ENCODE measurements at regions not wholly inside any gene's neighbourhood (a gene's known extent, or its start where the extent isn't known, plus 50 kb on each side); places are given as distances from the start of the nearest gene placed in this dataset.

DNA sequence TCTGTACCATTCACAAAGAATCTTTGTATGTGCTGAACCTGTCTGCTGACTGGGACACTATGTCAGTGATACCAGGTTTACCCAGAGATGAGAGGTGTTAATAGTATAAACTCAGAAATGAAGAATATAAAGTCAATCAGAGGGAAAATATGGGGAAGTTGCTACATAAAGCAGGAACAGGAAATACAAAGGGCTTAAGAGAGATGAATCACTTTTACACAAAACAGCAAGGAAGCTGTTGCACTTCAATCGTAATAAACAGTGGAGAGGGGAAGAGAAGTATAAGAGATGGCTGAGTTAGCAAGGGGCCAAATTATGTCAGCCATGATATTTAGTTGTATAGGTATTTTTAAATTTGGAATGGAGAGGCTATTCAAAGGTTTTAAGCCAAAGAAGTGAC is 890.2 kb upstream of the NCAM2 start:
- POLR2A ChIA-PET: no interaction called here
- Mint-ChIP-seq H3K36me3 (no peaks in the 10 kb centered on the region), H3K9me3 (peaks cover 2 to 33% (median 12%) of the 10 kb centered on the region in 5 donors), H3K27me3 (no peaks in the 10 kb centered on the region), H3K4me3 (no peak overlapping the region), H3K27ac (no peak overlapping the region), H3K4me1 (no peaks in the 10 kb centered on the region)
- no peaks in the 10 kb centered on the region for H3K27me3 ChIP-seq (ENCODE audit: insufficient read depth, low read length, poor library complexity, severe bottlenecking)
- no peaks in the 10 kb centered on the region for H3K9me3 ChIP-seq (ENCODE audit: low read length)
- H3K4me3 ChIP-seq (ENCODE audit: low read length): no peak overlapping the region
- DNase-seq: no peak
- H3K36me3 ChIP-seq (ENCODE audit: insufficient read depth, low read length): no peaks in the 10 kb centered on the region
- no peak overlapping the region for H3K27ac ChIP-seq (ENCODE audit: low read depth, low read length)
- H3K4me1 ChIP-seq (ENCODE audit: insufficient read depth, low read length): no peaks in the 10 kb centered on the region
- CTCF ChIA-PET: interaction anchor here (0.9 kb wide), 1 partner anchor 9 kb away, joined by 3 read pairs; no protein-coding TSS in a partner anchor

DNA sequence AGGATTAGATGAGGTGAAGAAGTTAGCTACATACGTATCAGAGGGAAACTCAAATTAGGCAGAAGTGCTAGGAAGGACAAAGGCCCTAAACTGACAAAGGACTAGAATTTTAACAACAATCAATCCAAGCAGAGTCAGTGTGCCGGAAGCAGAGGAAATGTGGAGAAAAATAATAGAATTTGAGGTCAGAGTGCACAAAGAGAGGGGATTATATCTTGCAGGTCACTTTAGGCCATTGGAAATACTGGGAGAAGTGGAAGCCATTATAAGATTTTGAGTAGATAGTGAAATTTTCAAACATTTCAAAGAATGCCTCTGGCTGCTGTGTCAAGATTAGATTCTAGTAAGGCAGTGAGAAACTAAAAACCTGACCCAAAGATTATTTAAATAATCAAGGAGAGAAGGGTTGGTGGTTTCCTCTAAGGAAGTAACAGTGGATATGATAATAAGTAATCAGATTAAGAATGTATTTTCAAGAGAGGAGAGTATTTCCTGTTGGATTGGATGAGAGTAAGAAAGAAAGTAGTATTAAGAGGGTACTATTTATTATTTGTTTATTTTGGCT is 889.2 kb upstream of the NCAM2 start:
- H3K27me3 ChIP-seq (ENCODE audit: insufficient read depth, low read length, poor library complexity, severe bottlenecking): no peaks in the 10 kb centered on the region
- no peaks in the 10 kb centered on the region for H3K9me3 ChIP-seq (ENCODE audit: low read length)
- DNase-seq: no peak
- no peak overlapping the region for H3K4me3 Mint-ChIP-seq
- ChIA-PET POLR2A (no interaction called here), CTCF (interaction anchor here (0.9 kb wide), 1 partner anchor 10 kb away, joined by 3 read pairs; no protein-coding TSS in a partner anchor)
- no peak overlapping the region for H3K27ac Mint-ChIP-seq
- no peaks in the 10 kb centered on the region for H3K4me1 Mint-ChIP-seq
- no peaks in the 10 kb centered on the region for H3K4me1 ChIP-seq (ENCODE audit: insufficient read depth, low read length)
- H3K9me3 Mint-ChIP-seq: peaks cover 2 to 30% (median 11%) of the 10 kb centered on the region in 5 donors
- H3K27me3 Mint-ChIP-seq: no peaks in the 10 kb centered on the region
- no peak overlapping the region for H3K27ac ChIP-seq (ENCODE audit: low read depth, low read length)
- no peaks in the 10 kb centered on the region for H3K36me3 Mint-ChIP-seq
- no peak overlapping the region for H3K4me3 ChIP-seq (ENCODE audit: low read length)
- H3K36me3 ChIP-seq (ENCODE audit: insufficient read depth, low read length): no peaks in the 10 kb centered on the region

DNA sequence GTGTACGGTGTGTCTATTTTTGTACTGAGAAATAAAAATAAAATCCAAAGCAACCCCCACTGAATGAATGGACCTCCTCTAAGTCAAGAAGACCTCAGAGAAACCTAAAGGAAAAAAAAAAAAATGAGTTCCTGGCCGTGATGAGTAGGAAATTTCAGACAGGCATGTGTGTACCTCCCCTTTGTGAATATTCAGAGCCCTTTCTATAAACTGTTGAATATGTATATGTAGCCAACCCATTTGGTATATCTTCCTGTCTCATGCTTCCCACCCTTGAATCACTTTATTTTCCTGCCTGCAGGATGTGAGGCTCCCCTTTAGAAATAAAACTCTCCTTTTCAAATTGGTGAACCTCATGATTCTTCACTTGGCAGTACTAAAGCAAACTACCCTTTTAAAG is 887.8 kb upstream of the NCAM2 start:
- no peak for DNase-seq
- no peak overlapping the region for H3K4me3 ChIP-seq (ENCODE audit: low read length)
- ChIA-PET POLR2A (no interaction called here), CTCF (no interaction called here)
- Mint-ChIP-seq H3K4me3 (no peak overlapping the region), H3K36me3 (no peaks in the 10 kb centered on the region), H3K27ac (no peak overlapping the region), H3K9me3 (peaks cover 2 to 34% (median 15%) of the 10 kb centered on the region in 5 donors), H3K4me1 (no peaks in the 10 kb centered on the region), H3K27me3 (no peaks in the 10 kb centered on the region)
- no peaks in the 10 kb centered on the region for H3K9me3 ChIP-seq (ENCODE audit: low read length)
- no peaks in the 10 kb centered on the region for H3K4me1 ChIP-seq (ENCODE audit: insufficient read depth, low read length)
- no peak overlapping the region for H3K27ac ChIP-seq (ENCODE audit: low read depth, low read length)
- H3K36me3 ChIP-seq (ENCODE audit: insufficient read depth, low read length): no peaks in the 10 kb centered on the region
- no peaks in the 10 kb centered on the region for H3K27me3 ChIP-seq (ENCODE audit: insufficient read depth, low read length, poor library complexity, severe bottlenecking)

DNA sequence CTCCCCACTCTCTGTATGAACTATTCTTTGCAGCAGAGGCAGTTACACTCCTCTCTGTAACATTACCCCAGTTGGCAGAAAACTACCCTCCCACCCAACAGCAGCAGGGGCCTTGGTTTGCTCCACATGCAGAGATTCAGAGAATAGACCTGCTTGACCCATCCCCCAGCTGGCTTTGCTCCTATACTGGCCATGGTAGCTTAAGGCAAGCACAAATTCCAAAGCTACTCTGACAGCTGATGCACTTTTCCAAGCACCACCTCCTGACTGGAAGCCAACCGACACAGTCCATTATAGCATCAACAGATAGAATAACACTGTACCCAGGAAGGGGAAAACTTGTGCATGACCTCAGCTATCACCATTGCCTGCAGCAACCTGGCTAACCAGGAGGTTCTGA is 846.5 kb upstream of the NCAM2 start:
- no peaks in the 10 kb centered on the region for H3K27me3 Mint-ChIP-seq
- H3K9me3 Mint-ChIP-seq: peaks cover 8 to 38% (median 13%) of the 10 kb centered on the region in 5 donors
- H3K4me3 Mint-ChIP-seq: no peak overlapping the region
- no peak overlapping the region for H3K27ac ChIP-seq (ENCODE audit: low read depth, low read length)
- no peaks in the 10 kb centered on the region for H3K4me1 Mint-ChIP-seq
- H3K27me3 ChIP-seq (ENCODE audit: insufficient read depth, low read length, poor library complexity, severe bottlenecking): no peaks in the 10 kb centered on the region
- ChIA-PET POLR2A (no interaction called here), CTCF (no interaction called here)
- H3K27ac Mint-ChIP-seq: no peak overlapping the region
- H3K36me3 ChIP-seq (ENCODE audit: insufficient read depth, low read length): no peaks in the 10 kb centered on the region
- no peak overlapping the region for H3K4me3 ChIP-seq (ENCODE audit: low read length)
- H3K4me1 ChIP-seq (ENCODE audit: insufficient read depth, low read length): no peaks in the 10 kb centered on the region
- DNase-seq: no peak
- no peaks in the 10 kb centered on the region for H3K9me3 ChIP-seq (ENCODE audit: low read length)
- H3K36me3 Mint-ChIP-seq: no peaks in the 10 kb centered on the region

DNA sequence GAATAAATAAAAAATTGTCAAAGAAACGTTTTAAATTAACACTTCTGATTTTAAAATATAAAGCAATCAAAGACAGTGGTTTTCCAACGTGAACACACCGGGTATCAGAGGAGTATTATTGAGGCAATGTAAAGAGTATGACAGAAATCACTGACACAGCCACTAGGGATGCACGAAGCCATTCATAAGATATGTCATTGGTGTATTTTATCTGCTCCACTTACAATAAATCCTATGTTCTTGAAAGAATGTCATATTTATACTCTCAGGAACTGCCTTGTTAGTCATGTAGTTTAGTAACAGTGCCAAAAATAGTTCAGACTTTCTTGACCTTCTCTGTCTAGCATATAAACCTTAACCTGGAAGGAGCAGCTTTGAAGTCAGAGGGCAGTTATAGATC is 835.0 kb upstream of the NCAM2 start:
- Histone ChIP-seq H3K9me3 (ENCODE audit: low read length) (no peaks in the 10 kb centered on the region), H3K4me3 (ENCODE audit: low read length) (no peak overlapping the region), H3K27ac (ENCODE audit: low read depth, low read length) (no peak overlapping the region), H3K4me1 (ENCODE audit: insufficient read depth, low read length) (no peaks in the 10 kb centered on the region), H3K27me3 (ENCODE audit: insufficient read depth, low read length, poor library complexity, severe bottlenecking) (no peaks in the 10 kb centered on the region), H3K36me3 (ENCODE audit: insufficient read depth, low read length) (no peaks in the 10 kb centered on the region)
- Mint-ChIP-seq H3K36me3 (no peaks in the 10 kb centered on the region), H3K4me1 (no peaks in the 10 kb centered on the region), H3K9me3 (peaks cover 3 to 35% (median 11%) of the 10 kb centered on the region in 5 donors), H3K27me3 (no peaks in the 10 kb centered on the region), H3K4me3 (no peak overlapping the region), H3K27ac (no peak overlapping the region)
- ChIA-PET POLR2A (no interaction called here), CTCF (no interaction called here)
- DNase-seq: no peak

DNA sequence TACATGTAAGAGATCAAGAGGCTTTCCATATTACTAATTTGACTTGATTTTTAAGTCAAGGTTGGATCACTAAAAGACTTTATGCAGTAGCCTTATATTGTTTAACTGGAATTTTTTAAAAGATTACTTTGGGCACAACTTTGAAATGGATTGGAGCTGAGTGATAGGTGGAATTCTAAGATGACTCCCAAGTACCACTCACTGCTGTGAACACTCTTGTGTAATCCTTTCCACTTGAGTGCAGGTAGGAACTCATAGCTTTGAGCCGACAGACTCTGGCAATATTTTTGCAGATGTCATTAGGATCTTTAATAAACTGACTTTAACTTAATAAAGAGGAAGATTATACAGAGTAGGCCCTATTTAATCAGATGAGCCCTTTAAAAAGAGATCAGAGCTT is 831.1 kb upstream of the NCAM2 start:
- POLR2A ChIA-PET: no interaction called here
- DNase-seq: no peak
- H3K27me3 ChIP-seq (ENCODE audit: insufficient read depth, low read length, poor library complexity, severe bottlenecking): no peaks in the 10 kb centered on the region

DNA sequence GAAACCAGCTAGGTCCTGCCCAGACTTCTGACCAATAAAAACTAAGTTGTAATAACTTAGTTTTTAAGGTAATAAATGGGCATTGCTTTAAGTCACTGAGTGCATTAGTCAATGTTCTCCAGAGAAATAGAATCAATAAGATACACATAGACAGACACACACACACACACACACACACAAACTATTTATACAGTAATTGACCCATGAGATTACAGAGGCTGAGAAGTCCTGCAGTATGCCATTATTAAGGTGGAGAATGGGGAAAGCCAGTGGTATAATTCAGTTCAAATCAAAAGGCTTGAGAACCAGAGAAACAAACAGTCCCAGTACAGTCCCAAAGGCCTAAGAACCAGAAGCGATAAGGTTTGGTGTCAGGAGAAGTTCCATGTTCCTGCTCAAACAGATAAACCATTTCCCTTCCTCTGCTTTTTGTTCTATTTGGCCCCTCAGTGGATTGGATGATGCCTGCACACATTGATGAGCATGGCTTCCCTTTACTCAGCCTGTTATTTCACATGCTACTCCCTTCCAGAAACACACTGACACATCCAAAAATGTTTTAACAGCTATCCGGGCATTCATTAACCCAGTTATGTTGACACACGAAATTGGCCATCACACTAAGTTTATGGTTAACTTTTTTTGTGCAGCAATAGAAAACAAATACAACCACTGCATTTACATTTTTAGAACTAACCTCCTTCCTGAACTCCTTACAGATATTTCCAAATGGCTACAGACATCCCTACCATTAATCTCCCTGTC is 828.2 kb upstream of the NCAM2 start:
- Mint-ChIP-seq H3K4me3 (no peak overlapping the region), H3K27ac (no peak overlapping the region), H3K36me3 (no peaks in the 10 kb centered on the region), H3K4me1 (no peaks in the 10 kb centered on the region), H3K9me3 (peaks cover 3 to 48% (median 9%) of the 10 kb centered on the region in 5 donors), H3K27me3 (no peaks in the 10 kb centered on the region)
- ChIA-PET POLR2A (no interaction called here), CTCF (no interaction called here)
- no peaks in the 10 kb centered on the region for H3K4me1 ChIP-seq (ENCODE audit: insufficient read depth, low read length)
- no peaks in the 10 kb centered on the region for H3K36me3 ChIP-seq (ENCODE audit: insufficient read depth, low read length)
- no peak overlapping the region for H3K4me3 ChIP-seq (ENCODE audit: low read length)
- no peak overlapping the region for H3K27ac ChIP-seq (ENCODE audit: low read depth, low read length)
- H3K27me3 ChIP-seq (ENCODE audit: insufficient read depth, low read length, poor library complexity, severe bottlenecking): no peaks in the 10 kb centered on the region
- DNase-seq: no peak
- no peaks in the 10 kb centered on the region for H3K9me3 ChIP-seq (ENCODE audit: low read length)

More for the DNA sequence above, 831.1 kb upstream of the NCAM2 start:
- Mint-ChIP-seq H3K4me3 (no peak overlapping the region), H3K9me3 (peaks cover 1 to 39% (median 4%) of the 10 kb centered on the region in 5 donors), H3K4me1 (no peaks in the 10 kb centered on the region), H3K27me3 (no peaks in the 10 kb centered on the region), H3K36me3 (no peaks in the 10 kb centered on the region), H3K27ac (no peak overlapping the region)
- no peak overlapping the region for H3K4me3 ChIP-seq (ENCODE audit: low read length)
- no peaks in the 10 kb centered on the region for H3K9me3 ChIP-seq (ENCODE audit: low read length)
- no peak overlapping the region for H3K27ac ChIP-seq (ENCODE audit: low read depth, low read length)
- H3K4me1 ChIP-seq (ENCODE audit: insufficient read depth, low read length): no peaks in the 10 kb centered on the region
- H3K36me3 ChIP-seq (ENCODE audit: insufficient read depth, low read length): no peaks in the 10 kb centered on the region
- CTCF ChIA-PET: no interaction called here

DNA sequence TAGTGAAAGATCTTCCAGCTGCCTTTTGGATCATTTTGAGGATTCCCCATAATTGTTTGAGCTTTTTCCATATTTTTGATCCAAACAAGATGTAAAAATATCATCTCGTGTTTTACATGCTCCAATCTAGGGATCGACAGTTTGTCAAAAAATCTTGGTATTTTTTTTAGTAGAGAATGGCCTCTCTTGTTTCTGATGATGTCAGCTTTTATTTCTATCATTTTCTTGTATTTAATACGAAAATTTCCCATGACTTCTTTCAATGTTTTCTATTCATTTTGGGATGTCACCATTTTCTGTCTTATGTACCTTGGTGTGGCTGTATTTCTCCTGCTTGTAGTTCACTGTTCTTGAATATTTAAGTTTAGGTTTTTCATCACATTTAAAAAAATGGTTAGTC is 812.0 kb upstream of the NCAM2 start:
- Mint-ChIP-seq H3K4me1 (no peaks in the 10 kb centered on the region), H3K27ac (no peak overlapping the region), H3K4me3 (no peak overlapping the region), H3K27me3 (no peaks in the 10 kb centered on the region), H3K9me3 (peaks cover 6 to 31% (median 11%) of the 10 kb centered on the region in 5 donors), H3K36me3 (no peaks in the 10 kb centered on the region)
- no peaks in the 10 kb centered on the region for H3K4me1 ChIP-seq (ENCODE audit: insufficient read depth, low read length)
- CTCF ChIA-PET: no interaction called here
- no peak overlapping the region for H3K27ac ChIP-seq (ENCODE audit: low read depth, low read length)
- no peaks in the 10 kb centered on the region for H3K9me3 ChIP-seq (ENCODE audit: low read length)
- no peaks in the 10 kb centered on the region for H3K27me3 ChIP-seq (ENCODE audit: insufficient read depth, low read length, poor library complexity, severe bottlenecking)
- POLR2A ChIA-PET: no interaction called here
- no peaks in the 10 kb centered on the region for H3K36me3 ChIP-seq (ENCODE audit: insufficient read depth, low read length)
- H3K4me3 ChIP-seq (ENCODE audit: low read length): no peak overlapping the region
- no peak for DNase-seq
